ENCODE measurements at regions not wholly inside any gene's neighbourhood (a gene's known extent, or its start where the extent isn't known, plus 50 kb on each side); places are given as distances from the start of the nearest gene placed in this dataset.
"Not testable (repeated sequence)": the region's sequence is repeated elsewhere in the genome, so short reads cannot be mapped to it uniquely, and the experiment has no call there.

DNA sequence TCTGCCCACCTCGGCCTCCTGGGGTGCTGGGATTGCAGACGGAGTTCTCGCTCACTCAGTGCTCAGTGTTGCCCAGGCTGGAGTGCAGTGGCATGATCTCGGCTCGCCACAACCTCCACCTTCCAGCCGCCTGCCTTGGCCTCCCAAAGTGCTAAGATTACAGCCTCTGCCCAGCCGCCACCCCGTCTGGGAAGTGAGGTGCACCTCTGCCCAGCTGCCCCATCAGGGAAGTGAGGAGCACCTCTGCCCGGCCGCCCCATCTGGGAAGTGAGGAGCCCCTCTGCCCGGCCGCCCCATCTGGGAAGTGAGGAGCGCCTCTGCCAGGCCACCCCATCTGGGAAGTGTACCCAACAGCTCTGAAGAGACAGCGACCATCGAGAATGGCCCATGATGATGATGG lies 118.9 kb downstream of the ZNF675 start:
- TF ChIP-seq, protein P1, sequence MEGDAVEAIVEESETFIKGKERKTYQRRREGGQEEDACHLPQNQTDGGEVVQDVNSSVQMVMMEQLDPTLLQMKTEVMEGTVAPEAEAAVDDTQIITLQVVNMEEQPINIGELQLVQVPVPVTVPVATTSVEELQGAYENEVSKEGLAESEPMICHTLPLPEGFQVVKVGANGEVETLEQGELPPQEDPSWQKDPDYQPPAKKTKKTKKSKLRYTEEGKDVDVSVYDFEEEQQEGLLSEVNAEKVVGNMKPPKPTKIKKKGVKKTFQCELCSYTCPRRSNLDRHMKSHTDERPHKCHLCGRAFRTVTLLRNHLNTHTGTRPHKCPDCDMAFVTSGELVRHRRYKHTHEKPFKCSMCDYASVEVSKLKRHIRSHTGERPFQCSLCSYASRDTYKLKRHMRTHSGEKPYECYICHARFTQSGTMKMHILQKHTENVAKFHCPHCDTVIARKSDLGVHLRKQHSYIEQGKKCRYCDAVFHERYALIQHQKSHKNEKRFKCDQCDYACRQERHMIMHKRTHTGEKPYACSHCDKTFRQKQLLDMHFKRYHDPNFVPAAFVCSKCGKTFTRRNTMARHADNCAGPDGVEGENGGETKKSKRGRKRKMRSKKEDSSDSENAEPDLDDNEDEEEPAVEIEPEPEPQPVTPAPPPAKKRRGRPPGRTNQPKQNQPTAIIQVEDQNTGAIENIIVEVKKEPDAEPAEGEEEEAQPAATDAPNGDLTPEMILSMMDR (conservative IDR thresholded peaks at IDR 0.05 in 1 of 2, IDR thresholded peaks at IDR 0.05 in 1 of 2; ENCODE audit: extremely low read depth in 1 of 2, insufficient read depth in 1 of 2, low read depth in 1 of 2, low read length in 2 of 2): not testable (repeated sequence)
- not testable (repeated sequence) for TF ChIP-seq EZH2 (IDR thresholded peaks at IDR 0.05; ENCODE audit: borderline replicate concordance, low read length)

Measured in mammary epithelial cell (primary cell).